Subcutaneous abdominal adipose tissue (tissue), 5 donors: ENCODE measurements at regions not wholly inside any gene's neighbourhood (a gene's known extent, or its start where the extent isn't known, plus 50 kb on each side); places are given as distances from the start of the nearest gene placed in this dataset.

Experiments used
- H3K27ac ChIP-seq: one replicate; pipeline ENCODE4 v1.7.0; 2013; ENCODE audit warnings: low read depth, mild to moderate bottlenecking, inconsistent platforms, low read length, moderate library complexity
- H3K27me3 ChIP-seq, 5 donors: one replicate each; pipeline ENCODE4 v1.7.0; 2013; ENCODE audit warnings: low read length in 5 of 5, inconsistent platforms in 1 of 5; ENCODE audit not compliant: control insufficient read depth in 5 of 5, insufficient read depth in 4 of 5
- H3K36me3 ChIP-seq, 5 donors: one replicate each; pipeline ENCODE4 v1.7.0; 2013; ENCODE audit warnings: low read length in 5 of 5; ENCODE audit not compliant: control insufficient read depth in 5 of 5, insufficient read depth in 5 of 5
- H3K4me1 ChIP-seq, 5 donors: one replicate each; pipeline ENCODE4 v1.7.0; 2013; ENCODE audit warnings: low read length in 5 of 5, mild to moderate bottlenecking in 3 of 5, moderate library complexity in 1 of 5; ENCODE audit not compliant: control insufficient read depth in 5 of 5, insufficient read depth in 5 of 5
- H3K4me3 ChIP-seq, 5 donors: one replicate each; pipeline ENCODE4 v1.7.0; 2013; ENCODE audit warnings: low read length in 5 of 5, low read depth in 1 of 5
- H3K9ac ChIP-seq, 5 donors: one replicate each; pipeline ENCODE4 v1.7.0; 2013; ENCODE audit warnings: low read length in 5 of 5, mild to moderate bottlenecking in 4 of 5, moderate library complexity in 3 of 5
- H3K9me3 ChIP-seq, 5 donors: one replicate each; pipeline ENCODE4 v1.7.0; 2013; ENCODE audit warnings: low read length in 5 of 5; ENCODE audit not compliant: control insufficient read depth in 5 of 5
- donor health status: healthy.
- donor health status: healthy.
- donor health status: healthy.
- donor health status: healthy.
- donor health status: healthy.

DNA sequence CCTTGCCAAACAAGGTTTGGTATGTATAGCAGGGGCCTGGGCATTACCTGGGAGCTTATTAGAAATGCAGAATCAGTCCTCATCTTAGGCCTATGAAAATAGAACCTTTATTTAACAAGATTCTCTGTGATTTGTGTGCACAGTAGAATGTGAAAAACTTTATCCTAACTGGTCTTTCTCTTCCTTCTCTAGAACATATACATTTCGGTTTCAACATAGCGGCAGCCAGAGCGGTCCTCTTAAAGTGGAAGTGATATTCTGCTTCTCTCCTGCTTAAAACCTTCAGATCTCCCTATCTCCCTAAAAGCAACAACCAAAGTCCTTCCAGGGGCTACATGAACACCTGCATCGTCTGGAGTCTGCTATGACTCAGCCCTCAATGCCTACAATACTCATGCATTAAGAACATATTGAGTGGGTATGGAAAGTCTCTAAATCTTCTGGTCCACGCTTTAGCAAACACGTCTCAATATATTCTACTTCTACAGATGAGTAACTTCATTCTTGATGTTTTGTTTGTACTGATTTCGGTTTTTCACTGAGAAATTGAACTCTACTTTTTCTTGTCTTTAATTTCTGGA, 84.5 kb downstream of the SPRY2 start:
- H3K4me1 ChIP-seq = no peaks in the 10 kb centered on the region
- H3K9me3 ChIP-seq = no peaks in the 10 kb centered on the region
- H3K4me3 ChIP-seq = no peak overlapping the region
- no peak overlapping the region for H3K27ac ChIP-seq
- no peak overlapping the region for H3K9ac ChIP-seq
- no peaks in the 10 kb centered on the region for H3K36me3 ChIP-seq
- H3K27me3 ChIP-seq = no peaks in the 10 kb centered on the region

DNA sequence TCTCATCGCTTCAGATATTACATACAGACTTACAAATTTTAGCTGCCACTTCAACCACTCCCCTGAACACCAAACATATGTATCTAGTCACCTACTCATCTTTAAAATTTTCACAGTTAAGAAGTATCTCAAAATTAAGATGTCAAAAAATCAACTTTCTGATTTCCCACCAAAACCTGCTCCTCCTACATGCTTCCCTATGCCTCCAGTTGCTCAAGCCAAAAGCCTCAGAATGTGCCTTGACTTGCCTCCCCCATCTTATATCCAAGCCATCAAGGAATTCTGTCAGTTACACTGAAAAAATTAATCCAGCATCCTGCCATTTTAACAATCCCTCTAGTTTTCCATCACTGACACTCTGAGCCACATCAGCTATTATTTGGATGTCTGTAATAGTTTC, 85.0 kb downstream of the SPRY2 start:
- no peak overlapping the region for H3K27ac ChIP-seq
- H3K4me1 ChIP-seq = no peaks in the 10 kb centered on the region
- H3K9ac ChIP-seq = no peak overlapping the region
- H3K27me3 ChIP-seq = no peaks in the 10 kb centered on the region
- no peaks in the 10 kb centered on the region for H3K9me3 ChIP-seq
- H3K4me3 ChIP-seq = no peak overlapping the region
- no peaks in the 10 kb centered on the region for H3K36me3 ChIP-seq

- H3K9me3 ChIP-seq = no peaks in the 10 kb centered on the region
- no peak overlapping the region for H3K9ac ChIP-seq
- peaks cover 0 to 3% (median 0%) of the 10 kb centered on the region in 5 donors for H3K4me1 ChIP-seq
- no peaks in the 10 kb centered on the region for H3K36me3 ChIP-seq
- H3K27me3 ChIP-seq = no peaks in the 10 kb centered on the region
- no peak overlapping the region for H3K27ac ChIP-seq
- H3K4me3 ChIP-seq = no peak overlapping the region
Measured at GRCh38 chr13:80251403-80251802, 89.5 kb downstream of the SPRY2 start.

DNA sequence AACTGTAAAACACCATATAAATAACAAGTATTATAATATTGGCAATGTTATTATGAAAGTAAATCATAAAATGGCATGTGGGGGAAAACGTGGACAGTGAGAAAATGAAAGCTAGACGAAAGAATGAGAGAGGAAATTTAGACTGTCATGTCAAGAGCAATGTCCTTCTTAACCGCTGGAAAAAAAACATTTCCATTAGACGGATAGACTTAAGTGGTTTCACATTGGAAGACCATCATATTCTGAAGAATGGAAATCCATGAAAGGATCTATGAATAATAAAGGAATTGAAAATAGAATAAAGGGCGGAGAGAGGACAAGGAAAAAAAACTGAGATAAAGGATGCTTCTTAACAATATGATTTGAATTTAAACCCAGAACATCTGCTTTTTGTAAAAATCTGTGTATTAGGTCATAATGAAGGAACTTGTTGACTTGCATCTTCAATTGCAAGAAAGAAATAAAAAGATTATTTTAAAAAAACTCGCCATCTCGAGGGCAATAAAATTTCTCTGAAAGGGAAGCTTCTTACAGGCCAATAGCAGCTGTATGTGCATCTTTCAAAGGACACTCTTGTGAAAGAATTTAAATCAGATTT, 90.6 kb downstream of the SPRY2 start:
- no peaks in the 10 kb centered on the region for H3K36me3 ChIP-seq
- no peaks in the 10 kb centered on the region for H3K27me3 ChIP-seq
- no peak overlapping the region for H3K27ac ChIP-seq
- H3K9ac ChIP-seq = no peak overlapping the region
- H3K4me3 ChIP-seq = peak overlapping the region in 4 of 5 donors; percentile 7 to 45 (median 40)
- peaks cover 0 to 3% (median 0%) of the 10 kb centered on the region in 5 donors for H3K4me1 ChIP-seq
- H3K9me3 ChIP-seq = no peaks in the 10 kb centered on the region

DNA sequence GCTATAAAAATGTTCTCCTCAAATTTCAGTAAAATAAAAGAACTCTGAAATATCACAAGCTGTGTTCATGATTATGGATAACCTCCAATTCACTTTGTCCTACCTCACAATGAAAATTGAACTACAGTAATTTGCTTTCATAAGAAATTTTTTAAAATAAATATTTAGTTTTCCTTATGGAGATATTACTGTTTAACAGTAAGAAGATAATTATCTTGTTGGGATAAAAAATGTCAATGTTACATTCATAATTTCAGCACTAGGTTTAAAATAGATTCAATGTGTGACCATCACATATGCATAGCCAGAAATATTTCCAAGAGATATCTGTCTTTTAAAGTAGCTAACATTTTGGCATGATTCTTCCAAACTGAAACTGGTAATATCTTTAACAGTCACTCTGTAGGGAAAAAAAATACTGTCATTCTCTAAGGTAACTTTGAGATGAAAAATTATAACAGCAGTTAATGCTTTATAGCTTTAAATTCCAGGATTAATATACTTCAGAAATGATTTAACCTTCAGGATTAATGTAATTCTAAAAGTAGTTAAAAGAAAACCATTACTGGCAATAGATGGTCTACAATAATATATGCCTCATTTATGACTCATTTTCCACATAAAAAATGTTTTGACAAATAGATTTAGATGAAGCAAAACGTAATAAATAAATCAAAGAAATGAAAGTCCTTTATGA, 91.3 kb downstream of the SPRY2 start:
- Histone ChIP-seq H3K9me3 (no peaks in the 10 kb centered on the region), H3K4me1 (peaks cover 0 to 3% (median 0%) of the 10 kb centered on the region in 5 donors), H3K27ac (no peak overlapping the region), H3K4me3 (peak overlapping the region in 1 of 5 donors; percentile 45), H3K36me3 (no peaks in the 10 kb centered on the region), H3K27me3 (no peaks in the 10 kb centered on the region), H3K9ac (no peak overlapping the region)

GRCh38 chr13:80245162-80245733, 95.7 kb downstream of the SPRY2 start:
- H3K27me3 ChIP-seq = no peaks in the 10 kb centered on the region
- H3K9ac ChIP-seq = no peak overlapping the region

DNA sequence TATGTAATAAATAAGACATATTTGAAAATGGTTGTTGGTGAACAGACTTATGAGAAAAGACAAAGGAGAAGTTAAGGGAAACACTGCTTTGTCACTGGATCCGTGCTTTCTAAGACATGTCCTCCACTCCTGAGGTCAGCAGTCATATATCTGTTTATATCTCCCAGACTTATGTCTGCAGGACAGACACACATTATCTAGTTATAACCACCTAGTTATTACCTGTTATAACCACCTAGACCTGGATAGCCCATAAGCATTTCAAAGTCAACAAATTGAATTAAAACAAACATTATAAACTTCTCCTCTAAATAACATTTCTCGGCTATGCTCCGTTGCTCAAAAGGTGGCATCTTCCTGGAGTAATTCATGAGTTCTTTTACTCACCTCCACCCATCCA, 96.4 kb downstream of the SPRY2 start:
- no peaks in the 10 kb centered on the region for H3K36me3 ChIP-seq
- H3K27me3 ChIP-seq = no peaks in the 10 kb centered on the region
- no peak overlapping the region for H3K4me3 ChIP-seq
- no peaks in the 10 kb centered on the region for H3K9me3 ChIP-seq
- H3K4me1 ChIP-seq = no peaks in the 10 kb centered on the region
- H3K9ac ChIP-seq = no peak overlapping the region
- H3K27ac ChIP-seq = no peak overlapping the region

More at GRCh38 chr13:80245162-80245733, 95.7 kb downstream of the SPRY2 start:
- Histone ChIP-seq H3K36me3 (no peaks in the 10 kb centered on the region), H3K27ac (no peak overlapping the region), H3K4me3 (no peak overlapping the region), H3K9me3 (no peaks in the 10 kb centered on the region), H3K4me1 (no peaks in the 10 kb centered on the region)

- H3K4me1 ChIP-seq = no peaks in the 10 kb centered on the region
- H3K27ac ChIP-seq = no peak overlapping the region
- no peak overlapping the region for H3K9ac ChIP-seq
- H3K27me3 ChIP-seq = no peaks in the 10 kb centered on the region
- no peak overlapping the region for H3K4me3 ChIP-seq
- no peaks in the 10 kb centered on the region for H3K9me3 ChIP-seq
- no peaks in the 10 kb centered on the region for H3K36me3 ChIP-seq
Measured at GRCh38 chr13:80242728-80243427, 98.0 kb downstream of the SPRY2 start.

DNA sequence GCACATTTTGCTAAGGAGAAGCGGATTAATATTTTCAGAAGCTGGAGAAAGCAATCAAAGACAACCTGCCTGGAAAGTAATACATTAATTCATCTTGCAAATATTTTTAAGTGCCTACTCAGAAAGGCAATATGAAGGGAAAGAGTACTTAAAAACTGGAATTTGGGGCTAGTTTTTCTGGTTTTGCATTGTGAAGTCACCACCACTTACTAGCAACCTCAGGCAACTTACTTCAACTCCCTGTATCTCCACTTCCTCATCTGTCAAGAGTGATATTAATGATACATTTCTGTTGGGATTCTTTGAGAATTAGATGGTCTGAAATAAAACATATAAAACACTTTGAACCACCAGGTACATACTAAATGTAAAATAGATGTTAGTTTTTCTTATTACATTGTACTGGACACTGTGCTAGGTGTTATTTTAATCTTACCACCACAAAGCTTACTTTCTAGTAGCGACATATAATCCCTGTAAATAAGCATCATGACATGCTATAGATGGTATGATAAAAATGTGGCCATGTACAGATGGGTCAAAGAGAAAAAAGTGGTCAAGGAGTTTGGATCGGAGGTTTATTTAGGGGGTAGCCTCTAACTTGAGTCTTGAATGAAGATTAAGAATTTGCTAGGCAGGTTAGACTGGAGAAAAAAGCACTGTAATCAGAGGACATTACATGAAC, 101.2 kb downstream of the SPRY2 start:
- Histone ChIP-seq H3K4me1 (peaks cover 0 to 14% (median 5%) of the 10 kb centered on the region in 5 donors), H3K9ac (no peak overlapping the region), H3K4me3 (no peak overlapping the region), H3K36me3 (no peaks in the 10 kb centered on the region), H3K27me3 (no peaks in the 10 kb centered on the region), H3K27ac (no peak overlapping the region), H3K9me3 (no peaks in the 10 kb centered on the region)
